H1 (cell line): ENCODE measurements at regions not wholly inside any gene's neighbourhood (a gene's known extent, or its start where the extent isn't known, plus 50 kb on each side); places are given as distances from the start of the nearest gene placed in this dataset.

Experiments
- ASH2L ChIP-seq: fragments of 200-600, 300-600 bp; sonication (generic); IDR thresholded peaks from one replicate; pipeline ENCODE4 v1.7.1; 2017; ENCODE audit warnings: low read length
- EZH2 ChIP-seq: fragments of 200-600 bp; sonication (generic); IDR thresholded peaks from 2 replicates; pipeline ENCODE4 v1.7.1; 2012; ENCODE audit warnings: low read depth, mild to moderate bottlenecking, moderate library complexity, low read length, inconsistent platforms; ENCODE audit not compliant: severe bottlenecking
- RAD21 ChIP-seq, 2 experiments: IDR thresholded peaks in 1 of 2; conservative IDR thresholded peaks in 1 of 2; 2 replicates each; pipeline ENCODE4 v1.6.1; 2011; ENCODE audit warnings: low read depth in 2 of 2, low read length in 2 of 2, improper control_type of control experiment in 1 of 2, inconsistent platforms in 1 of 2, mild to moderate bottlenecking in 1 of 2, moderate library complexity in 1 of 2
- TF ChIP-seq, protein P1 (sequence below): IDR thresholded peaks from 2 replicates; pipeline ENCODE4 v1.6.1; 2012; ENCODE audit warnings: inconsistent platforms

DNA sequence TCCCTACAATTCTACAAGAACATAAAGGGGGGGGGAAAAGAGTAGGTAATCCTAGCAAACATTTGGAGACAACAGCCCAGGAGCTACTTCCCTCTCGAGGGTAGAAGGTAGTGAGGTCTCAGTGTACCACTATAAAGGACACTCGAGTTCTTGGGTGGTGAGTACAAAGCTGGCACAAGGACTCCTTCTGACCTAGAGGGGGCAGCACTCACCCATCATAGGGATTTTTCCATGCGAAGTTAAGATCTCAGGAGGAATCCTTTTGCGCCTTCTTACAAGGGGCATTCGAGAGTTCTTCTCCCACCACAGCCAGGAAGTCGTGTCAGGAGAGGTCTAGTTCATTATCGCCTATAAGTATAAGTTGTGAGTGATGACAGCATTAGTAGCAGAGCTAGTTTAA, 200.2 kb upstream of the RBM19 start (continued):
- TF ChIP-seq, protein P1, sequence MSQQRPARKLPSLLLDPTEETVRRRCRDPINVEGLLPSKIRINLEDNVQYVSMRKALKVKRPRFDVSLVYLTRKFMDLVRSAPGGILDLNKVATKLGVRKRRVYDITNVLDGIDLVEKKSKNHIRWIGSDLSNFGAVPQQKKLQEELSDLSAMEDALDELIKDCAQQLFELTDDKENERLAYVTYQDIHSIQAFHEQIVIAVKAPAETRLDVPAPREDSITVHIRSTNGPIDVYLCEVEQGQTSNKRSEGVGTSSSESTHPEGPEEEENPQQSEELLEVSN = no peak
- peak; percentile 94 to 97 for TF ChIP-seq RAD21 (IDR thresholded peaks at IDR 0.05 in 1 of 2, conservative IDR thresholded peaks at IDR 0.05 in 1 of 2; ENCODE audit: low read depth in 2 of 2, low read length in 2 of 2)
- TF ChIP-seq ASH2L = no peak
- TF ChIP-seq EZH2 = no peak
